HG03280 (cell line): ENCODE measurements at regions not wholly inside any gene's neighbourhood (a gene's known extent, or its start where the extent isn't known, plus 50 kb on each side); places are given as distances from the start of the nearest gene placed in this dataset.
"Not testable (repeated sequence)": the region's sequence is repeated elsewhere in the genome, so short reads cannot be mapped to it uniquely, and the experiment has no call there.

Source experiments
- ATAC-seq: cut with Tn5 transposase; IDR thresholded peaks from one replicate; pipeline ENCODE4 v1.9.1; 2021; ENCODE audit warnings: mild to moderate bottlenecking, moderate library complexity; ENCODE audit not compliant: unreplicated experiment

DNA sequence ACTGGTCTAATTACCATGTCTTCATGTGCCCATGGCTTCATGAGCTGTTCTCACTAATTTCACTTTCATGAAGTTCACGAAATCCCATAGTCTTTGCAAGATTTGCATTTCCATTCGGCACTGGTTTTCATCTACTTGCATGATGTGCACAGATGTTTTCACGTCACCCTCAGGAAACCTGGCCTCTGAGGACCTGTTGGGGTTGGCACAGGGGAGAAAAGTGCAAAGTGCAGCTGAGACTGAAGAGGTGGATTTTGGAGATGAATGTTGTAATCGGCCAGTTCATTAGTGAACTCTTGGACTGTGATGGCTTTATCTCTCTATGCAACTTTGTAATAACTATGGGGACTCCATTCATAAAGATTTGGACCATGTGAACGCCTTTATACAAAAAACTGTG is 80.2 kb upstream of the SULF2 start:
- ATAC-seq = no peak

- ATAC-seq = no peak
Observed at GRCh38 chr20:47863981-47864380, 78.7 kb upstream of the SULF2 start.

- ATAC-seq = no peak
Observed at GRCh38 chr20:47863315-47863965, 78.2 kb upstream of the SULF2 start.

DNA sequence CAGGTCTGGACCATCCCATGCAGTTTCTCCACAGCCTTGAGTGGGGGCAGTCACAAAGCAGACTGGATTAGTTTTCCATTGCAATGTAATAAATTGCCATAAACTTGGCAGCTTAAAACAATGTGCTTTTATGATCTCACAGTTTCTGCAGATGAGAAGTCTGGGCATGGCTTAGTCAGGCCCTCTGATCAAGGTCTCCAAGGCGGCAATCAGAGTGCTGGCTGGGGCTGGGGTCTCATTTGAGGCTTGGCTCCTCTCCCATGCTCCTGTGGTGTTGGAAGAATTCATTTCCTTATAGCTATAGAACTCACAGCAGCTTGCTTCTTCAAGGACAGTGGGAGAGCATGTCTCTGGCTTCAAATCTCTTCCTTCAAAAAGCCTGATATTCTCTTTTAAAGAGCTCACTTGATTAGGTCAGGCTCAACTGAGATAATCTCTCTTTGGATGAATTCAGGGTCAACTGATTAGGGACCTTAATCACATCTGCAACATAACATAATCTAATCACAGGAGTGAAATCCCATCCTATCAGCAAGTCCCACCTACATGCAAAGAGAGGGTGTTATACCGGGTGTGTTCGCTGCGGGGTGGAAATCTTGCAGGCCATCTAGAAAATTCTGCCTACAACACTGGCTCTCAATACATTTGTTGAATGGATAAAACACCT is 77.4 kb upstream of the SULF2 start:
- no peak for ATAC-seq

- ATAC-seq = no peak
Observed at GRCh38 chr20:47861116-47861515, 75.8 kb upstream of the SULF2 start.

DNA sequence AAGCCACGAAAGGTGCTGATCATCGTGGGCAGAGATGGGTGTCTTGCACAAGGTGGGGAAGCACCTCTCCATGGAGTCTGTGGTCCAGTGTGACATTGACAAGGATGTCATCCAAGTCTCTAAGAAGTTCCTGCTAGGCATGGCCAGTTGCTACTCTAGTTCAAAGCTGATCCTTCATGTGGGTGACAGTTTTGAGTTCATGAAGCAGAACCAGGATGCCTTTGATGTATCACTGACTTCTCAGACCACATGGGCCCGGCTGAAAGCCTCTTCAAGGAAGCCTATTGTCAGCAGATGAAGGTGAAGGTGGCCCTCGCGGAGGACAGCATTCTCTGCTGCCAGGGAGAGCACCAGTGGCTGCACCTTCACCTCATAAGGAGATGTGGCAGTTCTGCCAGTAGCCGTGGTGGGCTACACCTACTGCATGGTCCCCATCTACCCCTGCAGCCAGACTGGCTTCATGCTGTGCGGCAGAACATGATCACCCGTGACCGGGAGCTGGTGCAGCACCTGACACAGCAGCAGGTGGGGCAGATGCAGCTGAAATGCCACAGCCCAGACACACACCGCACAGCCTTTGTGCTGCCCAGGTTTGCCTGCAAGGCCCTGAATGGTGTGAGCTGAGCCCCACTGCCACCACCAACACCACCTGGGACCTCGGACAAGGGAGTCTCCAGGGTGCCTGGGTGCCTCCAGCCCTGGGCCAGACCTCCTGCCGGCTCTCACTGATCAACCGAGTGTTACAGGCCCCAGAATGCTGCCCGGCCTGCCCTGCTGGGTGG is 75.0 kb upstream of the SULF2 start:
- ATAC-seq = no peak

DNA sequence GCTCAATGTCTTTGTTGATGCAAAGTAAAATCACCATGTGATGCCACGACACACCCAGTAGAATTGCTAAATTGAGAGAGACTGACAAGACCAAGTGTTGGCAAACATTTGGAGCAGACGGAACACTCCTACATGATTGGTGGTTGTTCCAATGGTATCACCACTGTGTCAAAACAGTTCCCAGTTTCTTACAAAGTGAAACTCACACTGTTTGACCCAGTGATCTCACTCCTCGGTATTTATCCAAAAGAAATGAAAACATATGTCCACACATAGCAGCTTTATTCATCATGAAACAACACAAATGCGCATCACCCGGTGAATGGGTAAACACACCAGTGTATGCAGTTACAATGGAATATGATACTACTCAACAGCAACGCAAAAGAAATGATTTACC is 74.0 kb upstream of the SULF2 start:
- no peak for ATAC-seq

GRCh38 chr20:47857569-47858464 is 72.5 kb upstream of the SULF2 start:
- ATAC-seq = no peak

GRCh38 chr20:47857187-47857568 is 71.9 kb upstream of the SULF2 start:
- no peak for ATAC-seq

DNA sequence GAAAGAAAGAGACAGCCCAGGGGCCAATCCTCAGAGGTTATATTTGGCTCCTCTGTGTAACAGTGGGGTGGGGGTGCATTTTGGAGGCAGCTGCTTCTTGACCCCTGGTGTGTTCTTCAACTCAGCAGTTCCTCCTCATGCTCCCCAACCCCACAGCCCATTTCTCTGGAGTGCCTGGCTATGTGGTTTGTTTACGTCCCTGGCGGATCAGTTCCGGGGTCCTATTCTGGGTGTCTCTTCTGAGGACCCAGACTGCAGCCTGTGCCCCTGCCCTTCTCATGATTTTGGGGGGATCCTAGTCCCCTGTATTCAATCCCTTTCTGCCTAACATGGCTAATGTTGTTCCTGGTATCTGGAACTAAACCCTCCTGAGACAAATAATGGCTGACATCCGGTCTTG is 70.5 kb upstream of the SULF2 start:
- no peak for ATAC-seq

DNA sequence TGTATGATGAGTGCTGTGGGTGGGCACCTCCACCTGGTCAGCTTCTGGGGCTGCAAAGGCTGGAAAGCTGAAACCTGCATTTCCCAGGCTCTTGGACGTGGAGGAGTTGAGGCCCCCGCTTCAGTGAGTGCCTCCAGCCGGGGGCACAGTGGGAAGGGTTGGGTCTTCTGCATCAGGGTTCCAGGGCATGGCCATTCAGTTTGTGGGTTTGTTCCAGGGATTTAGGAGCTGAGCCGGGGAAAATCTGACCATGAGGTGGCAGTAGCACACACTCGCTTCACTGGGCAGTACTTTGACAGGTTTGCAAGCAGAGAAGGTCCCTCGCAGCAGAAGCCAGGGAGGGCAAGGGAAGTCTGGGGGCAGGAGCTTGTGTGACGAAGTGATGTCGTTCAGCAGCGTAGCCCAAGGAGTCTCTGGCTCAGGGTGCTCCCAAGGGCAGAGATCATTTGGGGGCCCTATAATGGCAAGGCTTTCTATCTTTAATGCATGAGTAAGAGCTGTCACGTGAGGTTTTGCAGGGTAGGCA is 69.5 kb upstream of the SULF2 start:
- no peak for ATAC-seq

- ATAC-seq = no peak
Observed at GRCh38 chr20:47851774-47852173, 66.5 kb upstream of the SULF2 start.

GRCh38 chr20:47850146-47850545 is 64.9 kb upstream of the SULF2 start:
- no peak for ATAC-seq

DNA sequence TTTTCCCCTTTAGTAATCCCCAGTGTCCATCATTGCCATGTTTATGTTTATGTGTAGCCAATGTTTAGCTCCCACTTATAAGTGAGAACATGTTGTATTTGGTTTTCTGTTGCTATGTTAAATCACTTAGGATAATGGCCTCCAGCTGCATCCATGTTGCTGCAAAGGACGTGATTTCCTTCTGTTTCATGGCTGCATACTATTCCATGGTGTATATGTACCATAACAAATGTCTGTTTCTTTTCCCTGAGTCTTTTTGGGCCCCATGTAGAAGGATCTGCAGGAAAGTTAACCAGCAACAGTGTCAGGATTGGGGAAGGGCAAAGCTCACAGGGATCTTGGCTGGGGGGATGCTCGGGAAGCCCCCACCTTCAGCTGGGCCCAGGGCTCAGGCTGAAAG is 64.3 kb upstream of the SULF2 start:
- no peak for ATAC-seq

GRCh38 chr20:47849006-47849405 is 63.7 kb upstream of the SULF2 start:
- ATAC-seq = no peak

GRCh38 chr20:47848534-47848933 is 63.3 kb upstream of the SULF2 start:
- ATAC-seq = not testable (repeated sequence)

- no peak for ATAC-seq
Observed at GRCh38 chr20:47847884-47848485, 62.7 kb upstream of the SULF2 start.

GRCh38 chr20:47847220-47847619 is 61.9 kb upstream of the SULF2 start:
- ATAC-seq = not testable (repeated sequence)

DNA sequence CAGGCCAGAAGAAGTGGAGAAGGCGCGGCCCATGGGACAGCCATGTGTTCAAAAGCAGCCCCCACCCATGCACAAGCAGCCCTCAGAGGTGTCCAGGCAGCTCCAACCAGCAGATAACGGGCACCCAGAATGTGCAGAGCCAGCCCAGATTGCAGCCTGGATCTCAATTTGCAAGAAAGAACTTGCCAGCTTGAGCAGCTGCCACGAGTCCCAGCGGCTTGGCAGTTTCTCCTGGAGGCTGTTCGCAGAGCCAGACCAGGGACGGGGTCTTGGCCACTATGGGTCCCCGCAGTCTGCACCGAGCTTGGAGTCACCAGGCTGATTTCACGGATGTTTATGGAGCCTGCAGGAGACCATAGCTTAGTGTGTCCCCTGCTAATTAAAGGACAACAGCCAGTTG is 61.4 kb upstream of the SULF2 start:
- not testable (repeated sequence) for ATAC-seq

DNA sequence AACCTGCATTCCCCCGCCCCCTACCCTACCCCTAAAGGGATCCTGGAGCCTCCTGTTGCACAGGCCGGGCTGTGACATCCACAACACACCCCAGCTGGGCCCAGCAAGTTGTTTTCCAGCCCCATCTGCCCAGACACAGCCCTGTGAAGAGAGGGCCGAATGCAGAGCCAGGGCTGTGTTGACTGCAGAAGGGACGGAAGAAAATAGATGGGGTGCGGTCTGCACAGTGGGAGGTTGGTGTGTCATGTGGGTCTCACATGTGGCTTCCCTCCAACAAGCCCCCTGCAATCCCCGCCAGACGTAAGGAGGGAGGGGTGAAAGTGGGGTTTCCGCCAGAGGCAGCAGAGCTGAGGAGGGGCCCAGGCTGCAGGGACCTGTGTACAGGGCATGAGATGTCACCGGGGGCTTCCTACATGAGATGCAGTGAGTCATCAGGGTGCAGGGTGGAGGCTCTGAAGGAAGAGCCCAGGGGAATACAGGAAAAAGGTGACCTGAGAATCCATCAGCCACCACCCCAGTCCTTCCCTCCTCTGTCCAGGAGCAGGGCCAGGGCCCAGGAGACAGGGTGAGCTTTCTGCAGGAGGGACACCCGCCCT is 60.2 kb upstream of the SULF2 start:
- not testable (repeated sequence) for ATAC-seq
